ENCODE measurements at regions not wholly inside any gene's neighbourhood (a gene's known extent, or its start where the extent isn't known, plus 50 kb on each side); places are given as distances from the start of the nearest gene placed in this dataset.

DNA sequence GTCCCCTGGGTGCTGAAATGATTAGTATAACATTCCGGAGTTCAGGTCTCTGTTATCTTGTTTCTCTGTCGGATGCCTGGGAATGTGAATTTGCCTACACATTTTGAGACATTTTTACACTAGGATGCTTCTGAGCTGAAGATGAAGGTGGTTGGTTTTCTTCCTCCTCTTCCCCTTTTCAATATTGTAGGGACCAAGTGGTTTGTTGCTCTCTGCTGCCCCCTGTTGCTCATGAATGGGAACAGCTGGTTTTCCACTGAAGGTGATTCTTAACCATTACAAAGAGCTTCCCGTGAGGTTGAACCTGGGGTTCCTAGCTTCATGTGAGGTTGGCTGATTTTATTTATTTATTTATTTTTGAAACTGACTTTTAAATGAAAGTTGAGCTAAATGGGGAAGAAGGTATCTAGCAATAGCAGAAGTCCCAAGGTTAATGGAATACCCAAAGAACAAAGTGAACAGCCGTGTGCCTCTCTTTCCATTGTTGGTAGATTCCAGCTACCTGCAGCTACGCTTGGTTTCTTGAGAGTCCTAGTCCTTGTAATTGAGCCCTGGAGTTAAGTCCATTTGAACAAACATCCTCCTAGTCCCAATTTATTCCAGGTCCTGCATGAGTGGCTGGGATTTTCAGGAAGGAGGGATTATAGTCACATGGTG lies 983.9 kb upstream of the EEF2KMT start:
- DNase-seq (ENCODE audit: low read depth in 2 of 2) = no peak

DNA sequence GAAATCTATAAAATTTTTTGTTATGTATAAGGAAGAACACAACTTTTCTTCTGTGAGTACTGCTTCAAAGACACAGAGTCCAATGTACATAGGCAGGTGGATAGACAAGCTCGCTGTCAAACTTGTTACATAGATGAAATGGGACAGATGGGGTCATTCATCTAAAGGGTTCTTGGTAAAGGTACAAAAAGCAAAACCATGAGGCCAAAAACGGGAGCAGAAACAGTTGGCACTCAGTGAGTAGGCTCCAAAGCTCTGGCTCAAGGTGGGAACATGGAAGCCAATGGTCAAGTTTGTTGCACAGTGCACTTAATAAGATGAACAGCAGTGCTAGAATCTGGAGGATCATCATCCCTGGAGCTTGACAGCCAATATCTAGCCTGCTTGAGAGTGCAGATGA lies 979.0 kb upstream of the EEF2KMT start:
- DNase-seq (ENCODE audit: low read depth in 2 of 2) = no peak

DNA sequence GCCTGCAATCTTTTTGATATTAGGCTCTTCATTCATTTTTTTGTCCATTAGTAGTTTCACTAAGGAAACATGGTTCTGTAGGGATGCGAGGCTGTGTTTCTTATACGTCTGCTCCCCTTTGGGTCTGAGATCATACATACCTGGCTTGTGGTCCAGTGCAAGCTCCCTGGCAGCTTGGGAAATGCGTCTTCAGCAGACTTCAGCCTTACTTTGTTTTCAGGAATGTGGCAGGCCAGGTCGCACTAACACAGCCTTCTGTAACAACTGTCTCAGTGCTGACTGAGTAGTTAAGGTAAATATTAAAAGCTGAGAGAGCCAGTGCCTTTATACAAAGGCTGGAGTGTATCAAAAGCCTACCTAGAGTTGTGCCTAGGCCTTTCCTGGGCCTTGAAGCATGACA lies 970.5 kb upstream of the EEF2KMT start:
- no peak for DNase-seq (ENCODE audit: low read depth in 2 of 2)

DNA sequence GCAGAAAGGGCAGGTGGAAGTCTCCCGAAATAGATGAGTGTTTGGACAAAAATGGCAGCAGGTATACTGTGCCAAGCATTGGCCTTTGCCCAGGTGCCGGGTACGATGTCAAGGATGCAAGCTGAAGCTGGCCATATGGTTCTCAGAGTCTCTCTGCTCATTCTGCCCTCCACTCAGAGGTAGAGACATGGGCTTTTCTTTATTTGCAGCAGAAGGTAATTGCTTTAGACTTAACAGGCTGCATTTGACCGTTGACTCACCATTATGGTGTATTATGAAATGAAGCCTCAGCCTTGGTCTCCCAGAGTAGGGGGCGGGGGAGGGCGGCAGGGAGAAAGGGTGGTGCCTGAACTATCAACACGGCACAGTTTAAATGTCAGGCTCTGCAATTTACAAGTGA lies 969.1 kb upstream of the EEF2KMT start:
- no peak for DNase-seq (ENCODE audit: low read depth in 2 of 2)

DNA sequence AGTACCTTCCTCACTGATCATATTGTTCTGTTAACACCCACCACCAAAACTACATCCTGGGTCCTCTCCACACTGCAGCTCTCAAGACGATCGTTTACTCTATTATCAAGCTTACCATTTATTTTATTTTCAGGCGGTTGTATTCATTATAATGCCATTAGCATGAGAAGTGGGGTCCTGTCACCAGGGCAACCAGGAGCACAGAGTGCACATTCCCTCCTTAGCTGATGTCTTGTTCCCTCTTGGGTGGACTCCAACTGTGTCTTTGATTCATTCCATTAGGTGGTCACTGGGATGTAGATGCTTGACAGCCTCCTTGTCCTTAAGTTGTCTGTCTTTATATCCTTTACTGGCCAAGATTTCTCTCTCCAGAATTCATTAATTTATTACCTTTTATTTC lies 965.9 kb upstream of the EEF2KMT start:
- no peak for DNase-seq (ENCODE audit: low read depth in 2 of 2)

DNA sequence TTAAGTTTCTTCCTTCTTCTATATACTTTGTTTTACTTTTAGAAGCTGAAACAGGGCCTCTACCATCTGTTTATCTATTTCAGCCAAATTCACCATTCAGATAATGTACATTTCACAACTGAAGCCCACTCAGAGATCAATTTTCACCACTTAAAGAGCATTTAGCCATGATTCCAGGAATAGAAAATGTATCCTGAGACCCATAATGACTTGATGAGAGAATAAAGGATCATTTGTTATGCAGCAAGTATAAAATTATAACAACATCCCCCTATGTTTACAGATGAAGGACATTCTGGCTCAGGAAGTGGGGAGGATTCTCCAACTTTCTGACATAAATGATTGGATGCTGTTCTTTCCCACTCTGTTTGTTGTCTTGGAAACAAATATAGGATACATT lies 962.1 kb upstream of the EEF2KMT start:
- DNase-seq (ENCODE audit: low read depth in 2 of 2) = no peak

DNA sequence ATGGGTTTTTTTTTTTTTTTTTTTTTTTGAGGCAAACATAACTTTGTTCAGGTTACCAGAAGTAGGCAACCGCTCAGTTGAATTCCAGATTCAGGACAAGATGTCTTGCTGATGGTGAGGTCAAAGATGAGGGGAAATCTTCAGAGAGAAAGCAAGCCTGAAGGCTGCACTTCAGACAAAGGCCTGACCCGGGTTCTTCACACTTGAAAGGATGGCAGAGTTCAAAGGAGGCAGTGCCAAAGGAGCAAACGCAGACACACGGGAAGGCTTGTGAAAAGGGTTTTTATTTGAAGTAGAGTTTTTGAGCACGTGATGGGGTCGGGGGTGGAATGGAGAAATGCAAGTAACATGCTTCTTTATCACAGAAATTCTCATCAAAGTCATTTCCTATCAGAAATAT lies 960.2 kb upstream of the EEF2KMT start:
- no peak for DNase-seq (ENCODE audit: low read depth in 2 of 2)

DNA sequence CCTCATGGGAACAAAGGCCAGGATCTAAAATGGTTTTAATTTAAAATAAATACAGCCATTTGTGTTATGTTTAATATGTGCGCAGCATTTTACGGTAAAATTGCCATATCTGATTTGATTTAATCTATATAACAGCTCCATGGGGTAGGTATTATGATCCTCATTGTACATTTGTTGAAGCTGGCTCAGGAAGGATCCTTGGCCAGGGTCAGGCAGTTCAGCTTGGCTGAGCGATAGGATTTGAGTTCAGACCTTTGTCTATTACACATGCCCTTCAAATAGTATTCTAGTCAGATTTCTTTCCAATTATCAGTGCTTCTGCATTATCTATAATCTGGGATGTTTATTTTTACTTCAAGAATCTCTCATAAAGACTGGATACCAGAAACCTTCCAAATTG lies 950.4 kb upstream of the EEF2KMT start:
- no peak for DNase-seq (ENCODE audit: low read depth in 2 of 2)

DNA sequence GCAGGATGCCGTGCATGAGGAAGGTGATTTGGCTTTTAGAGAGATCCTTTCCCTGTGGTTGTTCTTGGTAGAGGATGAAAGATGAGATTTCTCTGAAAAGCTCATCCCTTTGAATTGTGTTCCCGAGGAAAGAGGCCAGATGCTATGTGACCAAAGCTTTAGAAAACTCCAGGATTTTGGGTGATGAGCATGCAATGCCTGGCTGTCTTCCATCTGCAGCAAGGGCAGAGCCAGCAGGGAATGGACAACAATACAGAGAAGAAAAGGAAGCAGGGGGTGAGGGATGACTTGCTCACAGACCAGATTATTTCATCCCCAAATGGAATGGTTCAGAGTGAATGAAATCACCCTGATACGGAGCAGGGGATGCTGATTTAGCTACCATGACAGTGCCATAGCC lies 949.7 kb upstream of the EEF2KMT start:
- no peak for DNase-seq (ENCODE audit: low read depth in 2 of 2)

DNA sequence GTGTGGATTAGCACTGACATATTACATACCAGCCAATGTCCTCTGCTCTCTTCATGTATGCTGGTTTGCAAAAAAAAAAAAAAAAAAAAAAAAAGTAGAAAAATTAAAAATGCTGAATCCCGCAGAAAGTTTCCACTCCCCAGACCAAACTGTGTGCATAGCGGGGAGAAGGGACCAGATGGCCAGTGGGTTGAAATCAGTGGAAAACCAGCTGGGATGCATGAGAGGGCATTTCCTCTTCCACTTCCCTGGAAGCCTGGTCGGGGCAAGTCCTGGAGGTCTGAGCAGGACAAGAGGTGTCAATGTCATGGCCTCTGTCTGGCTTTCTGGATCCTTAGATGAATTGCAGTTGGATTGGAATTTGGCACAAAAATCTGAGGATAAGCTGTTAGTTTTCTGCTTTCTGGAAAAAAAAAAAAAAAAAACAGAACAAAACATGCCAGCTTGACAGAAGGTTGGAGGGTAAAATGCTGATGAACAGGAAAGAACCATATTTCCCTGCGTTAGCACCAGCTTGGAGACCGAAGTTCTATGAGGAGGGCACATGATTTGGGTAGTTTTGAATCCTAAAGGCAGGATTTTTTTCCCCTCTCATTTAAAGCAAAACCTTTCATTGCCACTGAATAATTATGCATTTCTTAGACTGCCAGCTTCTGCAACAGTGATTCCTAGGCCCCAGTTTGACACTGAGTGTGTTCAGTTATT lies 941.5 kb upstream of the EEF2KMT start:
- no peak for DNase-seq (ENCODE audit: low read depth in 2 of 2)

DNA sequence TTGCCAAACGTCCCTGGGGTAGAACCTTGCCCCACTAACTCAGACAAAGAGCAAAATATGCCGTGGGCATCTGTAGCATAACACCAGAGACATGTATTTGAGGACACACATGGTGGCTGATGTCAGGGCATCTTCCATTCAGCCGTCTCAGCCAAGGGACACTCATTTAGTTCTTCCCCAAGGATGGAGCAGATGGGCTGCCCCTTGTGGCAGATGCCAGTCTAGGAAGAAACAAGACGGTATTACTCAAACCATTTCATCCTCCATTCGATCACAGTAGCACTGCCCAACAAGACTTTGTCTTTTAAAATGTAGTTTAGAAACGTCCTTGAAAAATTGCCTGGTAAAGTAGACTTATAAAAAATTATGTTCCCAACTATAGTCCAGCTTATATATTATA lies 937.6 kb upstream of the EEF2KMT start:
- DNase-seq (ENCODE audit: low read depth in 2 of 2) = no peak

DNA sequence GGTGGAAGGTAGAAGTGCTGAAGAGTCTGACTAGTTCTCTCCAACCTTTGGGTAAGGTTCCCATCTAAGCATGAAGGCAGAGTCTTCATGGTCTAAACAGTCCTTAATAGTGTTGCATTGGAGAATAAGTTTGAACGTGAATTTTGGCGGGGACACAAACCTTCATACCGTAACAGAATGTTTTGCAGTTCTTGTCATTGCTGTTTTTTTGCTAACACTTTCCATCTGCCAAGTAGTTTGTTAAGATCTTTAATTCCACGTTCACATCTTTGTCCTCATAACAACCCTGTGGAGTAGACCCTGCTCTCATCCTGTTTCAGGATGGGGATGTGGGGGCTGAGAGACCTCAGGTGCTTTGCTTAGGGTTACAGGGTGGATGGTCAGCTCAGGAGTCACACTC lies 936.9 kb upstream of the EEF2KMT start:
- DNase-seq (ENCODE audit: low read depth in 2 of 2) = no peak

DNA sequence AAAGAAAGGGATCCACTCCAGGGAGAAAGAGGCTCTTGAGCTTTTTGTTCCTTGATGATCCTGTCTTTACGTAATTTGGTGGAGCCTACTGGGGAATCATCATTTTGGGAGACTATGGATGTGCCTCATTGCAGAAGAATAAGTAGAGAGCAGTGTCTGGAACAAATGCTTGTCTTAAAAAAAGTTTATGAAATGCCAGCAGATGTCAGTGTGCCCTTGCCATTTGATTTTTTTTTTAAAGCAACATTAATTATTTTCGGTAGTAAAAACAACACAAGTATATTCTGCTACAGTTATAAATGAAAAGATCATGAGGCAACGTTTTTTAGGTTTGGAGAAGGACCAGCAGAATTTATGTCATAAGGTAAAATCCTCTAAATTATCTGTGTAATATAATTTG lies 934.8 kb upstream of the EEF2KMT start:
- no peak for DNase-seq (ENCODE audit: low read depth in 2 of 2)

DNA sequence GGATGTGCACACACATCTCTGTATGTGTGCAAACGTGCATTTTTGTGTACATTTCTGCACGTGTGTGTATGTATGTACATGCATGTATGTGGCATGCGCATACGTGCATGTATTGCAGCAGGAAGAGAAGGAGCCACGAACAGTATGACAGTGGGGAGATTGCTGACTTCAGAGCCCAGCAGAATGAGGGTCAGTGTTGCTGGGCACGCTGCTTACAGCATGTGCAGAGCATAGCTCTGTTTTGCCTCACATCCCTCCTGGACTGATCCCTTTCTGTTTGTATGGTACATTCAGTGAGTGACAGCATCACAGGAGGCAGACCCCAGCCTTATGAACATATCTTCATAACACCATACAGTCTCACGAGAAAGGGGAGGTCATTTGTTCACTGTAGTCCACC lies 934.0 kb upstream of the EEF2KMT start:
- no peak for DNase-seq (ENCODE audit: low read depth in 2 of 2)

DNA sequence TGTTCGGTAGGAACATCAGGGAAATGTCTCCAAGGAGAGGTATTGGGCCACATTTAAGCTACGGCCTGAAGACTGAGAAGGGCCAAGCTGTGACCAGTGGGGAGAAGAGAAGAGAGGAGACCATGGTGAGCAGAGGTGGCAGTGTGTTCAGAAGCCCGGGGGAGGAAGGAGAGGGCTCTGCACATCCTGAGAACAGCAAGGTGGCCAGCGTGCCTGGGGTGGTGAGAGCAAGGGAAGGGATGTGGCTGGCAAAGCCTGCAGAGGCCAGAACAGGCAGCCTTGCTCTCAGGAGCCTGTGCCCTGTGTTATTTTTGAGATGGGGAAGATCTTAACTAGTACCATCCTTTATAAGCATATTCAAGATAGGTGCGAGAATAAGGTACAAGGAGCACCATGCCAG lies 933.5 kb upstream of the EEF2KMT start:
- no peak for DNase-seq (ENCODE audit: low read depth in 2 of 2)

DNA sequence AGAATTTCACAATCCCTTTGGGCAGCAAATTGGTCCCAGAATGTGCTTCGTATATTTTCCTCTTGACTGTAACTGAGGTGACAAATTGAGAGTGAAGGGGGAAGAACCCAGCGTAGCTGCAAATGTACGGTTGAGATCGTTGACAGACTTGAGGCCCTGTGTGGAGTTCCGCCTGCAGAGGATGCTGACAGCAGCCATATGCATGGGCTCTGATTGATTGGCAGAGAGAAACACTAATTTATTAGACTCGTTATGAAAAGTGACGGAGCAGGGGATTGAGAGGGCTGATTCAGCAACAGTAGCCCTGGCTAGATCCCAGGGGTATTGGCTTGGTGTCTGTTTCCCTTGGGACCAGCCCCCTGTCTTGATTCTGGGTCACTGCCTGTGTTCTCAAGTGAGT lies 930.1 kb upstream of the EEF2KMT start:
- no peak for DNase-seq (ENCODE audit: low read depth in 2 of 2)

DNA sequence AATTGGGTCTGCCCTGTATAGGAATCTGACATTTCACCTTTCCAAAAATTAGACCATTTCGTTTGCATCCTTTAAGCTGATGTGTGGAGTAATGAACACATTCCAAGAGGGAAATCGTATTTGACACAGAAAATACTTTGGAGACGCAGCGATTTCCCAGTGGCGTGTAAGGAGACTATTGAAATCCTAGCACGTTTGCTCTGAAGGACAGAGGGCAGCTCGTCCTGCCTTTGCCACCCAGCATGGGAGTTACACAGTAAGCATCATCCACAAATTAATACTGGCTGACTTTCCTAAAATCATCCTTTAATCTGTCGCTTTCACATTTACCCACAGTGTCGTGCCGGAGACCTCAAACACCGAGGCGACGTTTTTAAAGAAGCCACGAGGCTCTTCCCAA lies 925.9 kb upstream of the EEF2KMT start:
- DNase-seq (ENCODE audit: low read depth in 2 of 2) = no peak

DNA sequence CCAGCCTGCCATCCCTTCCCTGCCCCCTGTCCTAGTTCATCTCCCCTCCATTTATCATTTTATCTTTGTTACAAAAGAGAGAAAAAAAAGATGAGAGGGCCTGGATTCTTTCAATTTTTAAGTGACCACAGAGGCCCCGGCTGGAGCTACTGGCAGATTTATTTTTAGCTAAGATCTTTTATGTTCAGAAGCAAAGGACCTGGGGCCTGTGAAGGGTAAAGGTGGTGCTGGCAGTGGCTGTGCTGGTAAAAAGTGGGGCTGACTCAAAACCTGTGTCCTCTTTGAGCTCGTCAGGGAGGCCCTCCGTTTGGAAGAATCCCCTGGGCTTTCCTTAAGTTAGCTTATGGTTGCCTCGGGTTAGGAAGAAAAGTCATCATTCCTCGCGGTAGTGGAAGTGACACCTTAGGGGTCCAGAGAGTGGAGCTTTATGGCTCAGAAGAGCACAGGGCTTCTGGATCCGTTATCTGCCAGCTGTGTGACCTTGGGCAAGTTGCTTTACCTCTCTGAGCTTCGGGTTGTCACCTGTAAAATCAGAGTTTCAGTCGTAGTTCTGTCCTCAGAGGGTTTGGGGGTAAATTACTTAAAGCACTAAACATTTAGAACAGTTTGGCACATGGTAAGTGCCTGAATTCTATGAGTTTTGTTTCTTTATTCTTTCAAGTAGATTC lies 923.8 kb upstream of the EEF2KMT start:
- no peak for DNase-seq (ENCODE audit: low read depth in 2 of 2)

DNA sequence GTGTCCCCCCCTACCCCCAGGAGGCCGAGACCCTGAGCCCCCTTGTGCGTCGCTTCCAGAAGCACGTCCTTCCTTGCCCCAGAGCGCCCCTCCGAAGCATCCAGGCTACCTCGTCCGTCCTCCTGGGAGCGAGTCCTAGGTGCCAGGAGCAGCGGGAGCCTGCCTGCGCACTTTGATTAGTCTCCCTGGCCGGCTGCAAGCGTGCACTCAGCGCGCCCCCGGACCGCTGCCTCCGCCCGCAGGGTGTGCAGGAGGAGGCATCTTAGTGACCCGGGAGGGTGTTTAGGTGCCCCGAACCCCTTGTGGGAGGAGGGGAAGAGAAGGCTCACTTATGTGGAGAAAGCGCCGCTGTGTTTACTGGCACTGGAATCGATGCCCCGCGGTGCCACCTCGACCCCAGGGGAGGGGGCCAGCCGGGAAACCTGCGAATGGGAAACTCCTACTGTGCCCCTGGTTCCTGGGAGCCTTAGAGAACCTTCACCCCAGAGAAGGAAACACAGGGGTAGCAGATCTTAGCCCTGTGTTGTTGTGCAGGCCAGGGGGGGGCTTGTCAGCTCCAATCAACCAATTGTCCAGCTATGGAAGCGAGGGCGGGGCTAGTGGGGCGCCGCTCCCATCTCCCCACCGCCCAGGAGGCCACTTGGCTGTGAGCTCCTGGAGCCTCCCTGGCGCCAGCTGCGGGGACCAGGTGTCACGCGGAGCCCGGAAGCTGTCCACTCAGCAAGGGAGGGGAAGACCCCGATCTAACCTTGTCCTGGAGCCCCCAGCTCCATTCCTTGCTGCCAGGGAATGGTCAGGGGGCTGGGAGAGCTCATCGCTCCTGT lies 922.8 kb upstream of the EEF2KMT start:
- DNase-seq (ENCODE audit: low read depth in 2 of 2) = no peak

DNA sequence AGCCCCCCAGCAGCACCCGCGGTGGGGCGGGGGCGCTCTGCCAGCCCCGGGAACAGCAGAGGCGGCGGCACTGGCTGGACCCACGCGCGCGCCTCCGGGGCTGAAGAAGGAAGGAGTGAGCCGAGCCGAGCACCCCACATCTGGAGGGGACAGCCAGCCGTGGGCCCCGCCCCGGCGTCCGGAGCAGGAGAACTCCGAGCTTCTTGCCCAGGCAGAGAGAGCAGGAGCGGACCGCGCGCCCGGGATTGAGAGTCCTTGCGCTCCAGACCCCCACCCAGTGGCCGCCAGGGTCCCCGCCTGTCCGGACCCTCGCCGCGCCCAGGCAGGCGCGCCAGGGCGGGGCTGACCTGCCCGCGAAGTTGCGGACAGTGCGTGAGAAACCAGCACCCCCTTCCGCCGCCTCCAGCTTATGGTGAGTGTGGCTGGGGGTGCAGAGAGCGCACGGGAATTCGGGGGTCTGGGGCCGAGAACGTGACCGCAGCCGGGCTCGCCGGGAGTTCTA lies 921.9 kb upstream of the EEF2KMT start:
- no peak for DNase-seq (ENCODE audit: low read depth in 2 of 2)

DNA sequence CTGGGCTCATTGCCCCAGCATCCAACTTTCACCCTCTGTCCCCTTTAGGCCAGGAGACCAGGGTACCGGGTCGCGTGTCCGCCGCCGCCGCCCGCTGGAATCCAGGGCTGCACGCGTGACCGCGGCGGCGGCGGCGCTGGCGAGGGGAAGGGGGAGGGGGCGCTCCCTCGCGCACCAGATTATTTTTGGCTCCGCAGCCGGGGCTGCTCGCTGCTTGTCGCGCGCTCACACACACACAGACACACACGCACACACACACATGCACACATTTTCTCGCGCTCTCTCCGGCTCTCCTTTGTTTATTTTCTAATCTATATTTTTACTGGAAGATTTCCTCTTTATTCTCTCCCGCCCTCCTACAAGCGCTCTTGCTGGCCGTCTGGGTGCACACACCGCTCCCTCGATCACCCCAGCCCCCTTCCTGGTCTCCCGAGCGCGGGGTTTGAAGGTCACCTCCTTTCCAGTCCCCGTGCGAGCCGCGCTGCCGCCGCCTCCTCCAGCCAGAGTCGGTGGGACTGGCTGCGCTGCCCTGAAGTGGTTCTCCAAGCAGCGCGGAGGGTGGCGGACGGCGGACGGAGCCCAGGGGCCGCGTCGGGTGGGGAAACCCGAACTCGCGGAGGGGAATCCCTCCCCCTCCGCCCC lies 921.4 kb upstream of the EEF2KMT start:
- DNase-seq (ENCODE audit: low read depth in 2 of 2) = no peak

All from activated CD8-positive, alpha-beta memory T cell treated with anti-CD3 and anti-CD28 coated beads for 4 hours (primary cell).